ENCODE measurements at regions not wholly inside any gene's neighbourhood (a gene's known extent, or its start where the extent isn't known, plus 50 kb on each side); places are given as distances from the start of the nearest gene placed in this dataset.
"Not testable (repeated sequence)": the region's sequence is repeated elsewhere in the genome, so short reads cannot be mapped to it uniquely, and the experiment has no call there.

- no peak for DNase-seq (ENCODE audit: low spot score, unreplicated experiment)
- Mint-ChIP-seq H3K4me1 (ENCODE audit: low read depth) (no peaks in the 10 kb centered on the region), H3K36me3 (ENCODE audit: insufficient read depth) (no peaks in the 10 kb centered on the region), H3K27ac (no peak overlapping the region), H3K27me3 (peaks cover 3% of the 10 kb centered on the region), H3K4me3 (ENCODE audit: low read depth) (no peak overlapping the region), H3K9me3 (ENCODE audit: low read depth) (no peaks in the 10 kb centered on the region)
- no peak for TF ChIP-seq CTCF (IDR thresholded peaks at IDR 0.05; ENCODE audit: unreplicated experiment)
These were observed 91.7 kb upstream of the YWHAQ start for GRCh38 chr2:9722451-9722850.

DNA sequence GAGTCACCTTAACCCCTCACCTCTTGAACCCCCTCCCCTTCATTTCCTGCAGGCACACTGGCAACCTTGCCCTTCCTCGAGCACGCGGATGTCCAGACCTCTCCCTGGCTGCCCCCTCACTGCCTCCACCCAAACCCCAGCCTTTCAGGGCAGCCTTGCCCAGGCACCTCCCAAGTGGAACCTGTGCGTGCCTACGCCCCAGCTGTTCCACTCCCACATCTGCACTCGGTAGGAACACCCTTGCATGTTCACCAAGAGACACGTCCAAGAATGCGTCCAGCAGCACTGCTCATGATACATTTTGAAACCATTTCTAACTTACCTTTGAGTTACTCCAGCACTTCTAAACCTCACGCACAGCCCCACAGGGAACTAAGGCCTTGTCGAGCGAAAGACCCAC is 93.8 kb upstream of the YWHAQ start:
- DNase-seq (ENCODE audit: low spot score, unreplicated experiment): no peak
- no peak overlapping the region for H3K27ac Mint-ChIP-seq
- no peaks in the 10 kb centered on the region for H3K36me3 Mint-ChIP-seq (ENCODE audit: insufficient read depth)
- no peaks in the 10 kb centered on the region for H3K4me1 Mint-ChIP-seq (ENCODE audit: low read depth)
- no peak overlapping the region for H3K4me3 Mint-ChIP-seq (ENCODE audit: low read depth)
- H3K27me3 Mint-ChIP-seq: peaks cover 3% of the 10 kb centered on the region
- no peak for TF ChIP-seq CTCF (IDR thresholded peaks at IDR 0.05; ENCODE audit: unreplicated experiment)
- H3K9me3 Mint-ChIP-seq (ENCODE audit: low read depth): no peaks in the 10 kb centered on the region

- H3K4me3 Mint-ChIP-seq (ENCODE audit: low read depth): no peak overlapping the region
- DNase-seq (ENCODE audit: low spot score, unreplicated experiment): no peak
- no peak overlapping the region for H3K27ac Mint-ChIP-seq
- H3K4me1 Mint-ChIP-seq (ENCODE audit: low read depth): no peaks in the 10 kb centered on the region
- no peaks in the 10 kb centered on the region for H3K36me3 Mint-ChIP-seq (ENCODE audit: insufficient read depth)
- no peak for TF ChIP-seq CTCF (IDR thresholded peaks at IDR 0.05; ENCODE audit: unreplicated experiment)
- H3K27me3 Mint-ChIP-seq: peaks cover 4% of the 10 kb centered on the region
- H3K9me3 Mint-ChIP-seq (ENCODE audit: low read depth): no peaks in the 10 kb centered on the region
These were observed 94.3 kb upstream of the YWHAQ start for GRCh38 chr2:9725106-9725505.

DNA sequence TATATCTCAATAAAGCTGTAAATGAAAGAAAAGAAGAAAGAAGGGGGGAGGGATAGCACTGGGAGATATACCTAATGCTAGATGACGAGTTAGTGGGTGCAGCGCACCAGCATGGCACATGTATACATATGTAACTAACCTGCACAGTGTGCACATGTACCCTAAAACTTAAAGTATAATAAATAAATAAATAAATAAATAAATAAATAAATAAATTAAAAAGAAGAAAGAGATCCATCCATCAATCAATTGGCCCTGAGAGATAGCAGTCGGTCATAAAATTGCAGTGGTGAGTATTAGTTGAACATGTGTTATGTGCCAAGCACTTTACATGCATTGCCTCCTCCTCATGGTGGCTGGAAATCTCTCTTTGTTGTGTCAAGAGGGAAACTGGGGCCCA is 95.2 kb upstream of the YWHAQ start:
- not testable (repeated sequence) for H3K27me3 Mint-ChIP-seq; H3K4me3 Mint-ChIP-seq (ENCODE audit: low read depth); H3K27ac Mint-ChIP-seq; H3K4me1 Mint-ChIP-seq (ENCODE audit: low read depth); H3K36me3 Mint-ChIP-seq (ENCODE audit: insufficient read depth); H3K9me3 Mint-ChIP-seq (ENCODE audit: low read depth); DNase-seq (ENCODE audit: low spot score, unreplicated experiment)

GRCh38 chr2:9730523-9730922 is 99.7 kb upstream of the YWHAQ start:
- not testable (repeated sequence) for H3K27ac Mint-ChIP-seq; H3K27me3 Mint-ChIP-seq; H3K4me1 Mint-ChIP-seq (ENCODE audit: low read depth); H3K4me3 Mint-ChIP-seq (ENCODE audit: low read depth); DNase-seq (ENCODE audit: low spot score, unreplicated experiment); H3K9me3 Mint-ChIP-seq (ENCODE audit: low read depth); H3K36me3 Mint-ChIP-seq (ENCODE audit: insufficient read depth)

DNA sequence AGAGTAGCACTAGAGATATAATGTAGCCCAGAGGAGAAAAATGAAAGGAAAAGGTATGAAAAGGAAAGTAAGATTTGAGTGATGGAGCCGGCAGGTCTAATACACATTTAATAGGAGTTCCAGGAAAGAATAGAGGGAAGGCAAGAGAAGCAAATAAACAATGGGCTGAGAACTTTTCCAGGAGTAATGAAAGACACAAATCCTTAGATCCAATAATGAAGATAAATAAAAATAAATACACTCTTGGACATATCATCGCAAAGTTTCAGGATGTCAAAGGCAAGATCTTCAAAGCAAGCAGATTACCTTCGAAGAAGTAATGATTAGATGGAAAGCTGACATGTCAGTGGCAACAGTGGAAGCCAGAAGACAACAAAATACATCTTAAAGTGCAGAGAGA is 102.0 kb upstream of the YWHAQ start:
- H3K27me3 Mint-ChIP-seq: peaks cover 3% of the 10 kb centered on the region
- no peak for DNase-seq (ENCODE audit: low spot score, unreplicated experiment)
- no peak overlapping the region for H3K4me3 Mint-ChIP-seq (ENCODE audit: low read depth)
- no peak for TF ChIP-seq CTCF (IDR thresholded peaks at IDR 0.05; ENCODE audit: unreplicated experiment)
- H3K9me3 Mint-ChIP-seq (ENCODE audit: low read depth): peaks cover 10% of the 10 kb centered on the region
- H3K4me1 Mint-ChIP-seq (ENCODE audit: low read depth): no peaks in the 10 kb centered on the region
- H3K36me3 Mint-ChIP-seq (ENCODE audit: insufficient read depth): no peaks in the 10 kb centered on the region
- H3K27ac Mint-ChIP-seq: no peak overlapping the region

Measured in progenitor cell of endocrine pancreas (in vitro differentiated cells).